Activated B cell treated with CpG ODN at 0.5 μM for 24 hours (primary cell): ENCODE measurements at regions not wholly inside any gene's neighbourhood (a gene's known extent, or its start where the extent isn't known, plus 50 kb on each side); places are given as distances from the start of the nearest gene placed in this dataset.

Experiments
- ATAC-seq: fragments of 200-7000 bp; cut with Tn5 transposase; one replicate; pipeline ENCODE4 v1.10.0; 2021; ENCODE audit warnings: low read depth, mild to moderate bottlenecking, moderate library complexity
- CTCF ChIA-PET: fragments of 350-600 bp; sonication (Branson Sonifier 250); formaldehyde crosslinking; loops from one replicate; lab custom pipeline; 2021; ENCODE audit warnings: antibody characterized with exemption; lab: Charles Lee
- POLR2A ChIA-PET: fragments of 350-600 bp; sonication (Branson Sonifier 250); formaldehyde crosslinking; loops from one replicate; lab custom pipeline; 2021; ENCODE audit warnings: antibody characterized with exemption; lab: Charles Lee
- DNase-seq: peaks from one replicate; pipeline ENCODE4 v3.0.0; 2022
- H3K27ac Mint-ChIP-seq: one replicate; pipeline ENCODE4 v1.8.0; 2020; ENCODE audit warnings: mixed read lengths
- H3K27me3 Mint-ChIP-seq: one replicate; pipeline ENCODE4 v1.8.0; 2021; ENCODE audit warnings: mixed read lengths
- H3K36me3 Mint-ChIP-seq: one replicate; pipeline ENCODE4 v1.8.0; 2021; ENCODE audit warnings: low read depth, mixed read lengths
- H3K4me1 Mint-ChIP-seq: one replicate; pipeline ENCODE4 v1.8.0; 2021; ENCODE audit warnings: mixed read lengths
- H3K4me3 Mint-ChIP-seq: one replicate; pipeline ENCODE4 v1.8.0; 2020; ENCODE audit warnings: mild to moderate bottlenecking, mixed read lengths
- H3K9me3 Mint-ChIP-seq: one replicate; pipeline ENCODE4 v1.8.0; 2020; ENCODE audit warnings: mixed read lengths
- intact Hi-C: fragments of 100-400 bp; cut with micrococcal nuclease; formaldehyde crosslinking; loops from one replicate; pipeline ENCODE4 v1.15.1; 2024
- TF ChIP-seq, protein P1 (sequence below): fragments of 200-600 bp; IDR thresholded peaks from one replicate; pipeline ENCODE4 v1.8.0; 2022; ENCODE audit warnings: antibody characterized with exemption, mild to moderate bottlenecking

DNA sequence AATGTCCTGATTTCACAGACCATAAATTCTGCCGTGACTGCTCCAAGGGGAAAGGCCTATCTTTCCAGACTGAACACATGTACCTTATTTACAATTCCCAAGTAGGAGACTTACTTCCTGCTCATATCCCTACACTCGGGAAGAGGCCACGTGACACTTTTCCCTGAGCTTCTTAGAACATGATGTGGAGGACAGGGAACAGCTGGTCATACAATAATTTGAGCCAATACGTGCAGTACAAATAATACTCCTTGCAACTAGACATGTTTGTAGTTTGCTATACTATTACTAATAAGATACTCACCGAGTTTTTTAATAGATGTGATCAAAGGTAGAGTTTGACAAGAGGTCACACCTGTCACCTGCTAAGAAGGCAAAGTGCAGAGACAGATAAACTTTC lies 256.4 kb downstream of the SP3 start:
- H3K9me3 Mint-ChIP-seq: peaks cover 3% of the 10 kb centered on the region

DNA sequence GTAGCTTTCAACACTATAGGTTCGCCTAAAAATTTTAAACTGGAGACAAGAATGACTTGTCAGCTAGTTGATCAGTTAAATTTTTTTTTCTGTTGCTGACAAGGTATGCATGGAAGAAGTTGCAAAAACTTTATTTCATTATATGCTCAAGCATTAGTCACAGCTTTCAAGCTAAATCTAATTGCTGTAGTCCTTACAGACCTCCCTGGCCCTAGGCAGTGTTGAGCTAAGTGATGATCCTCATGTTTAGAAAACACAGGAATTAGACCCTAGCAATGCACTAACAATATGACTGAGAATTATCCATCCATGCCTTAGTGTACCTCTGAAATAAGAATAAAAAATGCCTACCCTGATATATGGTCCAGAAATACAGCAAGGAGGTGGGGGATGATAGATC lies 253.4 kb downstream of the SP3 start:
- Mint-ChIP-seq H3K27ac (no peak overlapping the region), H3K27me3 (peaks cover 15% of the 10 kb centered on the region), H3K4me3 (no peak overlapping the region), H3K4me1 (no peaks in the 10 kb centered on the region), H3K9me3 (no peaks in the 10 kb centered on the region), H3K36me3 (no peaks in the 10 kb centered on the region)
- CTCF ChIA-PET: interaction anchor here (0.8 kb wide), 1 partner anchor 106 kb away, joined by 3 read pairs; no protein-coding TSS in a partner anchor
- ATAC-seq (no peak), DNase-seq (no peak)
- TF ChIP-seq, protein P1, sequence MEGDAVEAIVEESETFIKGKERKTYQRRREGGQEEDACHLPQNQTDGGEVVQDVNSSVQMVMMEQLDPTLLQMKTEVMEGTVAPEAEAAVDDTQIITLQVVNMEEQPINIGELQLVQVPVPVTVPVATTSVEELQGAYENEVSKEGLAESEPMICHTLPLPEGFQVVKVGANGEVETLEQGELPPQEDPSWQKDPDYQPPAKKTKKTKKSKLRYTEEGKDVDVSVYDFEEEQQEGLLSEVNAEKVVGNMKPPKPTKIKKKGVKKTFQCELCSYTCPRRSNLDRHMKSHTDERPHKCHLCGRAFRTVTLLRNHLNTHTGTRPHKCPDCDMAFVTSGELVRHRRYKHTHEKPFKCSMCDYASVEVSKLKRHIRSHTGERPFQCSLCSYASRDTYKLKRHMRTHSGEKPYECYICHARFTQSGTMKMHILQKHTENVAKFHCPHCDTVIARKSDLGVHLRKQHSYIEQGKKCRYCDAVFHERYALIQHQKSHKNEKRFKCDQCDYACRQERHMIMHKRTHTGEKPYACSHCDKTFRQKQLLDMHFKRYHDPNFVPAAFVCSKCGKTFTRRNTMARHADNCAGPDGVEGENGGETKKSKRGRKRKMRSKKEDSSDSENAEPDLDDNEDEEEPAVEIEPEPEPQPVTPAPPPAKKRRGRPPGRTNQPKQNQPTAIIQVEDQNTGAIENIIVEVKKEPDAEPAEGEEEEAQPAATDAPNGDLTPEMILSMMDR: no peak
- intact Hi-C loops: no loop called here
- POLR2A ChIA-PET: no interaction called here

More for the DNA sequence above, 256.4 kb downstream of the SP3 start:
- no peak for DNase-seq
- ChIA-PET CTCF (no interaction called here), POLR2A (no interaction called here)
- ATAC-seq: no peak
- intact Hi-C loops: no loop called here
- Mint-ChIP-seq H3K27ac (no peak overlapping the region), H3K4me3 (no peak overlapping the region), H3K36me3 (no peaks in the 10 kb centered on the region), H3K27me3 (peaks cover 9% of the 10 kb centered on the region), H3K4me1 (no peaks in the 10 kb centered on the region)
- TF ChIP-seq, protein P1: no peak

DNA sequence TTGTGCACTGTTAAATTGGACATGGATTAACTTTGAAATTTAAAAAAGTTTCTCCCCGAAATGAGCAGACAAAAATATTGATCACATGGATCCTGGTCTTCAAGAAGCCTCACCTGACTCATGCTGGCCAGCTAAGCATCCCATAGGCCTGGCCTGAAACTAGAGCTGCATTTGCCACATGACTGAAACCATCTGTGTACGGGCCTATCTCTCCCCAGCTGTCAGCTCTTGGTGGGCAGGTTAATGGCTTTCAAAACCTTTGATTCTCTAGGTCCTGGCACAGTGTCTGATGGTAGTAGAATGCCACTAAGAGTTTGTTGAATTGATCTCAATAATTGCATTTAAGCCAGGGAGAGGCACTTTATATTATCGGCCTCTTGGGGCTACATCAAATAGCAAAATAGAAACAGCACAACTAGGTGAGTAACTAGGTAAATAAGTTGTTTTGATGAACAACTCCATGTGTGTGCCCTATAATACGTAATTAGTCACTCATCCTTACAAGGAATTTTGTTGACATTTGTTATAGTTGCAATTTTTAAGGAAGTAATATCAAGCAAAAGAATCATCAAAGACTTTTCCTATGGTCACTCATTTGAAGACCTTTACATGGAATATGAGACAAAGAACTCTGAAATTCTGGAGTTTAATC lies 251.1 kb downstream of the SP3 start:
- no peak overlapping the region for H3K4me3 Mint-ChIP-seq
- ChIA-PET POLR2A (no interaction called here), CTCF (no interaction called here)
- TF ChIP-seq, protein P1: no peak
- H3K4me1 Mint-ChIP-seq: no peaks in the 10 kb centered on the region
- H3K9me3 Mint-ChIP-seq: no peaks in the 10 kb centered on the region
- no peak for ATAC-seq
- intact Hi-C loops: no loop called here
- H3K27ac Mint-ChIP-seq: no peak overlapping the region
- peaks cover 24% of the 10 kb centered on the region for H3K27me3 Mint-ChIP-seq
- no peak for DNase-seq
- H3K36me3 Mint-ChIP-seq: no peaks in the 10 kb centered on the region

DNA sequence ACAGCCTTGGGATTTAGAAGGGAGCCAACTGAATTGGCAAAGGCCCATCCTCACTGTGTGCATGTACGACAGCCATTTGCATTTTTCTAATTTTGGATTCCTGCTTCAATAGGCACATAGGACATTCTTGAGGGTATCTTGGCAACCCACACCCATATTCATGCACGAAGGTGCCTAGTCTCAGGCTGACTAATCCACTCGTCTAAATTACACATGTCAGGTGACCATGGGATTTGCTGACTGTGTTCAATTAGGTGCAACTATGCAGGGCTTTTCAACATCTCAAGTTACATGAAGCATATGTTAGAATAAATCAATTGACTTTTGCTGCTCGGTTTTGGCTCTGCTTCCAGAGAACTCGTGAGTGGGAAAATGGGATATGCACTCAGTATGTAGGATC lies 249.7 kb downstream of the SP3 start:
- Mint-ChIP-seq H3K27me3 (peaks cover 27% of the 10 kb centered on the region), H3K4me3 (no peak overlapping the region), H3K4me1 (no peaks in the 10 kb centered on the region), H3K36me3 (no peaks in the 10 kb centered on the region), H3K27ac (no peak overlapping the region), H3K9me3 (no peaks in the 10 kb centered on the region)
- TF ChIP-seq, protein P1: no peak
- intact Hi-C loops: no loop called here
- ChIA-PET POLR2A (no interaction called here), CTCF (no interaction called here)
- ATAC-seq (no peak), DNase-seq (no peak)

DNA sequence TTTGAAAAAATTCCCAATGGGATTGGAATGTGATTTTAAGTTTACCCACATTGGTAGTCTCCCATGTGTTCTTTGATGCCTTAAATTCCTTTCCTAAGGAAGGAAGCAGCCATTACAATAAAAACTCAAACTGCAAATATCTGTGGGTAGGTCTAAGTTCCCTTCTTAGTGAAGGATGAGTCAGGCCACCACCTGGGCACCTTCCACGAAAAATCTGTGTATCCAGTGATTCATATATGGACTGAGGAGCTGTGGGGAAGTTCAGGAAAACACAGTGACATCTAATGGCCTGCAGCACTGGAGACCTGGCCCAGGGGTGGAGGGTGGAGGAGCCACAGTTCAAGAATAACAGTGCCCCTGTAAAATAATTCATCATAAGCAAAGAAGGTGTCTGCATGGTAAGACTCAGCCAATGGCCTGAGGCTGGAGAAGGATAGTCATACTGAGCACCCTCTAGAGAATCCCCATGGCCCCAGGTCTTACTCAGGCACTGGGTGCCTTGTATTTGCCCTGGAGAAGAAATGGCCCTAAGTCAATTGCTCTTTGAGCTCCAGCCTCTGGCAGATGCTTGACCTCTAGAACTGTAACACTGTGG lies 248.6 kb downstream of the SP3 start:
- intact Hi-C loops: no loop called here

More for the DNA sequence above, 248.6 kb downstream of the SP3 start:
- H3K36me3 Mint-ChIP-seq: no peaks in the 10 kb centered on the region
- no peak overlapping the region for H3K4me3 Mint-ChIP-seq
- ATAC-seq (no peak), DNase-seq (no peak)
- no peaks in the 10 kb centered on the region for H3K9me3 Mint-ChIP-seq
- POLR2A ChIA-PET: no interaction called here
- H3K27me3 Mint-ChIP-seq: peaks cover 32% of the 10 kb centered on the region
- H3K4me1 Mint-ChIP-seq: no peaks in the 10 kb centered on the region
- CTCF ChIA-PET: no interaction called here
- H3K27ac Mint-ChIP-seq: no peak overlapping the region
- TF ChIP-seq, protein P1: no peak
